NOMO-1 treated with DMSO at 0.1 percent for 48 hours (cell line): ENCODE measurements at regions not wholly inside any gene's neighbourhood (a gene's known extent, or its start where the extent isn't known, plus 50 kb on each side); places are given as distances from the start of the nearest gene placed in this dataset.
"Not testable (repeated sequence)": the region's sequence is repeated elsewhere in the genome, so short reads cannot be mapped to it uniquely, and the experiment has no call there.

ENCODE experiments used
- DNase-seq: peaks from one replicate; lab custom pipeline; 2025; ENCODE audit not compliant: unreplicated experiment; lab: John Stamatoyannopoulos, UW

- no peak for DNase-seq
Observed at GRCh38 chr15:66882251-66883020, 180.4 kb downstream of the SMAD6 start.

- no peak for DNase-seq
Observed at GRCh38 chr15:66883284-66883911, 181.4 kb downstream of the SMAD6 start.

- no peak for DNase-seq
Observed at GRCh38 chr15:66884115-66884622, 181.2 kb upstream of the SMAD3 start.

GRCh38 chr15:66884661-66885237 lies 180.7 kb upstream of the SMAD3 start:
- DNase-seq, result no peak

DNA sequence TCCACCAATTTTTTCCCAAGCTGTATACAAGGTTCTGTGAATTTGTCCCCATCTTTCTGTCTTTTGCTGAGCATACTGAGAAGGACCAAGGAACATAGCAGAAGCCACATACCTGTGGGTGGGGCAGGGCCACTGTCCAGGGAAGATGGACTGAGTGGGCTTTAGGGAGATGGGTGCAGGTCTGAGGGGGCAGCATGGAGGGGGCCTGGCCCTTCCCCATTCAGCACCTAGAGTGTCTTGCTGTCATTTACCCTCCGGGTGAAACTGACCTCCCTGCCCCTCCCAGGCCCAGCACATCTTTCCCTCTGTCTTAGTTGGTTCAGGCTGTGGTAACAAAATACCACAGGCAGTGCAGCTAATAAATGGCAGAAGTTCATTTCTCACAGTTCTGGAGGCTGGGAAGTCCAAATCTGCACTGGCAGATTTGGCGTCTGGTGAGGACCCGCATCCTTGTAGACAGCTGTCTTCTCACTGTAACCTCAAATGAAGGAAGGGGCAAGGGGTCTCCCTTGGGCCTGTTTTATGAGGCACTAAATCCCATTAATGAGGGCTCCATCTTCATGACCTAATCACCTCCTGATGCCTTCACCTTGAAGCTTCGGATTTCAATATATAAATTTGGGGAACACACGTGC lies 180.0 kb upstream of the SMAD3 start:
- no peak for DNase-seq

GRCh38 chr15:66886241-66886675 lies 179.1 kb upstream of the SMAD3 start:
- DNase-seq, result no peak

DNA sequence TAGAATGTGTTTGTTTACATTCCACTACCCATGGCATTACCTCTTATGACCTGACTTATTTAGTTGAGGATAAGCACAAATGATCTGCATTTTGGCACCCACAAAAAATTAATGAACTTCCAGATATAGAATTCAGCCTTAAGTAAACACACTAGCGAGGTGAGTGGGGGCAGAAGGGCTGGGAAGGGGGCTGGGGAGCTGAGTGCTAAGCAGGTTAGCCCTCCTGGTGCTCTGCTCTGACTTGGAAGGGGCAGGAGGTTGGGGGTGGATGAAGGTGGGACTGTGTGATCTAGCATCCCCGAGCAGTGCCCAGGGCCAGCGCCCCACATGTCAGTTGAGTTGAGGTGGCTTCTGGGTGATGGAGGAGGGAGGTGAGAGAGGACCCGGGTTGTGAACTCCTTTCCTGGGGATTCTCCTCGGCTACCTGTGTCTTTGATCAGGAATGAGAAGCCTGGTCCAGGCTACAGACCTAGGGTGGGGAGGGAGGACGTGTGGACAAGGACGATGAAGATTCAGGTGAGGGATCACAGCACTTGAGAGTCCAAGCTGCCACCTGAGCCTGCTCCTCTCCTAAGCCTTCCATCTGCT lies 178.6 kb upstream of the SMAD3 start:
- DNase-seq, result no peak

- not testable (repeated sequence) for DNase-seq
Observed at GRCh38 chr15:66889298-66889697, 176.1 kb upstream of the SMAD3 start.

DNA sequence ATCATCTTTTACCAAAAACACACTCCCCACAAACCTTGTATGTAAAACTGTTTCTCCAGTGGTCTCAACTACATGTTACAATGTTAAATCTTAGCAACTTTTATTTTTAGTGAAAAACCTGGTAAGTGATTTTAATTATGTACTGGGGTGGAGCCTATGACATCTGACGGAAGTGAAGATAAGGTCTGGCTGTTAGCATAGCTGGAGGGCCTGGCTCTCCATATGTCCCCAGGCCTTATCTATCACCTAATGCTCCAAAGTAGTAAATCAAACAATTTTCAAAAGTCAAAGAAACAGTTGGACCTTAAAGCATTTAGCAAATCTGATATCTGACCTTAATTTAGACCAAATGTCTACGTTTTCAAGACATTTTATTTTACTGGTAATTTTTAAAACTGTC lies 173.6 kb upstream of the SMAD3 start:
- DNase-seq, result no peak

DNA sequence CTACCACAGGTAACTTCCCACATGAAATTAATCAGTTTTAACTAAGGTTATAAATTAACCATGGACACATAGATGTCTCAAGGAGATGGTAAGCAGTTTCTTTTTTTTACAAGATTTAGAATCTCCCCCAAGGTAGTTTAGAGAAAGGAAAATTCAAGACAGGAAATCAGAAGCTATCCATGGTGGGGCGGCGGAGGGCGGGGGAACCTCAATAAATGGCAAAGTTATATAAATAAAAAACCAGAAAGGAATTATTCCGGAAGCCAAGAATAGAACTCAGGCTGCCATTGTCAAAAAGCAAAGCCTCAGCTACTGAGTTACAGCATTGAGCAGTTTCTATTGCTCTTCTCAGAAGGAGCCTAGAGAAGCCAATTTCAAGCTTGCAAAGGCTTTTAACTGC lies 172.1 kb upstream of the SMAD3 start:
- DNase-seq, result no peak

- no peak for DNase-seq
Observed at GRCh38 chr15:66894363-66894762, 171.0 kb upstream of the SMAD3 start.

- no peak for DNase-seq
Observed at GRCh38 chr15:66894986-66895780, 170.2 kb upstream of the SMAD3 start.

DNA sequence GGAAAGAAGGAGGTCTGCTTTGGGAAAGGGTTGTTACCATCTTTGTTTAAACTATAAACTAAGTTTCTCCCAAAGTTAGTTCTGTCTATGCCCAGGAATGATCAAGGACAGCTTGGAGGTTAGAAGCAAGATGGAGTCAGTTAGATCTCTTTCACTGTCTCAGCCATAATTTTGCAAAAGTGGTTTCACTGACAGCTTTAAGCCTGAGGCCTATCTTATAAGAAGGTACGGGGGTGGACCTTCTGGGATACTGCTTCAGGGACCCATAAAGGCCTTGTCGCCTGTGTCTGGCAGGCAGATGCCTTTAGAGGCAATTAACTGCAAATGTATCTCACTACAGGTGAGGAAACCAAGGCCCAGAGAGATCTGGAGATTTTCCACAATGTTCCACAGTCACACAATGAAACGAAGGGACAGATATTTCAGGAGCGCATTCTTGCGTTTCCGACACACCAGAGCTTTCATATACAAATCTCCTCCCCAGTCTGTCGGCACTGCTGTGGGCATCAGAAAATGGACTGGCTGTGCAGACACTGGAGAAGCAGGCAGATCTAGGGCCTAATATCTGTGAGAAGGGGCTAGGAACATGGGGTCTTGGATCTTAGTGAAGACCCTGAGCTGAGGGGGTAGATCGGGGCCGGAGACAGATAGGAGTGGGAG lies 169.5 kb upstream of the SMAD3 start:
- DNase-seq, result no peak

- no peak for DNase-seq
Observed at GRCh38 chr15:66896611-66897010, 168.8 kb upstream of the SMAD3 start.

- DNase-seq, result no peak
Observed at GRCh38 chr15:66897416-66897815, 168.0 kb upstream of the SMAD3 start.

DNA sequence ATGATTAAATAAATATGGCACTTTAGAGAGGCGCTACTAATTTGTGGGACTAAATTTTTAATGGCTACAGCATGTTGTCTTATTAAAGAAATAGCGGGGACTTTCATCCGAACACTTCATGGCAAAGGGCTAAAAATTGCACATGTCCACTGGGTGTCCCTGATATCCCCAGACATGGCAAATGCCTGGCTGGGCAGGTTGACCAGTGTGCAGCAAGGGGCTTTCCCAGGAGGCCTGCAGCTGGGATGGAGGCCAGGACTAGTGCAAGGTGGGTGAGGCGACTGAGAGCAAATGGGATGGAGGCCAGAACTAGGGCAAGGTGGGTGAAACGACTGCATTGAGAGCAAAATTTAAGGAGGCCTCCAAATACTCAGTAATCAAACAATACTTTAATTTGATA lies 167.4 kb upstream of the SMAD3 start:
- DNase-seq, result no peak

- DNase-seq, result no peak
Observed at GRCh38 chr15:66898656-66899386, 166.6 kb upstream of the SMAD3 start.

DNA sequence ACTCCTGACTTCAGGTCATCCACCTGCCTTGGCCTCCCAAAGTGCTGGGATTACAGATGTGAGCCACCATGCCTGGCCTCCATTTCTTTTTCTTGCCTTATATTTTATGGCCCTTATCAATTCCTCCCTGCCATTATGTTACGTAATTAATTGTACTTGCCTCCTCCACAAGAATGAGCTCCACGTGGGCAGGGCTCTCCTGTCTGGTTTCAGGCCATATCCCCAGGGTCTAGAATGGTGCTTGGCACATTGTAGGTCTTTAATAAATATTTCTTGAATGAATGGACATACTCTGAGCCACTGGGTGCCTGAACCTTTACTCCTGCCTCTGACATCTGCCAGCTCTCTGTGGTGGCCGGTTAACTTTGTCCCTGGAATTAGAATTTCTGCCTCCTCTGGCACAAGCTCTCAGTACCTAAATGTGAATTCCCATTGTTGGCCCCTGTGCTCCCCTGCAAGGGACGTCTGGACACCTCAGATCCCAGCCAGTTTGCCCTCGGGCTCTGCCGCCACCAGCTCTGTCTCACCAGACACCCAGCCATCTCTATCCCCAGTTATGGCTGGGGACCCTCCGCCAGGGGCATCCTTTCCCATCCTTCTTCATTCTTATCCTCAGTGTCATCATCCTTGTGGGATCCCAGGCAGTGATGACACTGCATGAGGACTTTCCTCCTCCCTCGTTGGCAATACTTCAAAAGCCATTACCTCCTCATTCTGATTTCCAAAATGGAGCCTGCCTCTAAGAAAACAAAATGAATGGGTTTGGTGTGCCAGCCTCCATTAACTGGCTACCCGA lies 165.6 kb upstream of the SMAD3 start:
- no peak for DNase-seq
